Right cardiac atrium (tissue), 5 donors: ENCODE measurements at regions not wholly inside any gene's neighbourhood (a gene's known extent, or its start where the extent isn't known, plus 50 kb on each side); places are given as distances from the start of the nearest gene placed in this dataset.
A peak's percentile ranks its signal among the peaks of the same experiment; 100 is the strongest.
"Not testable (repeated sequence)": the region's sequence is repeated elsewhere in the genome, so short reads cannot be mapped to it uniquely, and the experiment has no call there.

Source experiments
- ATAC-seq, 2 donors: fragments of 200-7000 bp; cut with Tn5 transposase; one replicate each; pipeline versions ENCODE4 v1.8.0 to v1.9.1; 2020; ENCODE audit warnings: moderate library complexity in 2 of 2, mild to moderate bottlenecking in 1 of 2
- DNase-seq, 3 donors: peaks; one replicate each; pipeline ENCODE4 v3.0.0-alpha.2; 2020
- H3K27ac ChIP-seq: one replicate; pipeline ENCODE4 v1.5.1; 2013; ENCODE audit warnings: mild to moderate bottlenecking, low read length, control low read depth, moderate library complexity
- H3K27me3 ChIP-seq: one replicate; pipeline ENCODE4 v1.6.1; 2013; ENCODE audit not compliant: control insufficient read depth, insufficient read depth
- H3K4me1 ChIP-seq: one replicate; pipeline ENCODE4 v1.6.1; 2013; ENCODE audit warnings: low read length; ENCODE audit not compliant: control insufficient read depth, insufficient read depth
- H3K4me3 ChIP-seq: one replicate; pipeline ENCODE4 v1.5.1; 2013; ENCODE audit warnings: low read length, control low read depth
- H3K9me3 ChIP-seq: one replicate; pipeline ENCODE4 v1.6.1; 2013; ENCODE audit warnings: low read length; ENCODE audit not compliant: control insufficient read depth
- WGBS: extraction: QIAGEN DNeasy Blood & Tissue Kit; methylation state at CpG from one replicate; pipeline ENCODE4 v1.1.7; 2013; 5-methylcytosine and 5-hydroxymethylcytosine counted together
- intact Hi-C, 4 donors: fragments of 100-400 bp; cut with DNase I; formaldehyde crosslinking; loops; one replicate each; pipeline versions ENCODE4 v1.11.0 to v1.14.0; 2022 to 2023
- donor health status: healthy with polysubstance abuse.
- donor health status: DM: no; HTN: yes; CAD: no.
- donor health status: DM: no; HTN: no; CAD: no.
- donor health status: DM: no; HTN: yes; CAD: no; lungs with severe emphysema.
- donor health status: DM: yes; HTN: yes; CAD: no.

DNA sequence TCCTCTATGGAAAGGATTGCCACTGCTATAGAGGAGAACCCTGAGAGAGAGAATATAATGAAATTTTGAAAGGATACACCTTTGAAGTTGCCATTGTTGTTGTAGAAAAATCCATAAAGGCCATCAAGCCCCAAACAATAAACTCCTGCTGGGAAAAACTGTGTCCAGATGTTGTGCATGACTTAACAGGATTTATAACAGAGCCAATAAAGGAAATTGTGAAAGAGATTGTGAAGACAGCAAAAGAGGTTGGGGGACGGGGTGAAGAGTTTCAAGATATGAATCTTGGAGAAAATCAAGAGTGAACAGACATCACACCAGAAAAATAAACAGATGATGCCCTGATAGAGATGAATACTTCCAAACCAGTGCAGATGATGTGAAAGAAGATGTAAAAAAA lies 396.4 kb downstream of the BCKDHB start:
- ATAC-seq (no peak), DNase-seq (no peak)
- Histone ChIP-seq H3K4me3 (no peak overlapping the region), H3K9me3 (no peaks in the 10 kb centered on the region), H3K4me1 (no peaks in the 10 kb centered on the region), H3K27me3 (no peaks in the 10 kb centered on the region), H3K27ac (no peak overlapping the region)
- 49% methylated on average over 1 of the region's 1 CpG for WGBS
- intact Hi-C loops: no loop called here

DNA sequence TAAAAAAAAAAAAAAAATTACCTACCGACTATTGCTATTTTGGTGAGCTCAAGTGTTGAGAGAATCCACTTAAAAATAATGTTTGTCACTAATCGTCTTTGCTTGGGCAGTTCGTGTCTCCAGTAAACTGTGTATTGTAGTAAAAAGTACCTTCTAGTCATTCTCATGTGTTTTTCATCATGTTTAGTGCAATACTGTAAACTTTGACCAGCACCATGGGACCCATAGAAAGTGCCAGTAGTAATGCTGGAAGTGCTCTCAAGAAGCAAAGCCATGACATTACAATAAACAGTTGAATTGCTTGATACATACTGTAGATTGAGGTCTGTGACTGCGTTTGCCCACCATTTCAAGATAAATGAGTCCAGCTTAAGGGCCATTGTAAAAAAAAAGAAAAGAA lies 395.2 kb downstream of the BCKDHB start:
- DNase-seq (no peak), ATAC-seq (no peak)
- H3K27me3 ChIP-seq: no peaks in the 10 kb centered on the region
- no peak overlapping the region for H3K27ac ChIP-seq
- 89% methylated on average over 4 of the region's 4 CpGs for WGBS
- H3K9me3 ChIP-seq: no peaks in the 10 kb centered on the region
- intact Hi-C loops: no loop called here
- H3K4me1 ChIP-seq: no peaks in the 10 kb centered on the region
- no peak overlapping the region for H3K4me3 ChIP-seq

DNA sequence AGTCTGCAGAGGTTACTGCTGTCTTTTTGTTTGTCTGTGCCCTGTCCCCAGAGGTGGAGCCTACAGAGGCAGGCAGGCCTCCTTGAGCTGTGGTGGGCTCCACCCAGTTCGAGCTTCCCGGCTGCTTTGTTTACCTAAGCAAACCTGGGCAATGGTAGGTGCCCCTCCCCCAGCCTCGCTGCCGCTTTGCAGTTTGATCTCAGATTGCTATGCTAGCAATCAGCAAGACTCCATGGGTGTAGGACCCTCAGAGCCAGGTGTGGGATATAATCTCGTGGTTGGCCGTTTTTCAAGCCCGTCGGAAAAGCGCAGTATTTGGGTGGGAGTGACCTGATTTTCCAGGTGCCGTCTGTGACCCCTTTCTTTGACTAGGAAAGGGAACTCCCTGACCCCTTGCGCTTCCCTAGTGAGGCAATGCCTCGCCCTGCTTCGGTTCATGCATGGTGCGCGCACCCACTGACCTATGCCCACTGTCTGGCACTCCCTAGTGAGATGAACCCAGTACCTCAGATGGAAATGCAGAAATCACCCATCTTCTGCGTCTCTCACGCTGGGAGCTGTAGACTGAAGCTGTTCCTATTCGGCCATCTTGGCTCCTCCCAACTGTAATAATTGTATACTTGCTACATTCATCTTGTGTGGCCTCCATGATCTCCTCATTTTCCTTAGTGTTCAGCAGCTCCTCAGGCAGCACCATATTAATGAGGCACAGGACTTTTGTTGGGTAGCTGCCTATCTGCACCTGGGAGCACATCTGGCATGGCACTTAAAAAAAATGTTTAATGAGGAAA lies 391.4 kb downstream of the BCKDHB start:
- H3K27me3 ChIP-seq, intact Hi-C loops, H3K4me3 ChIP-seq, H3K9me3 ChIP-seq, ATAC-seq, DNase-seq, H3K4me1 ChIP-seq, H3K27ac ChIP-seq: not testable (repeated sequence)
- 79% methylated on average over 18 of the region's 18 CpGs for WGBS

DNA sequence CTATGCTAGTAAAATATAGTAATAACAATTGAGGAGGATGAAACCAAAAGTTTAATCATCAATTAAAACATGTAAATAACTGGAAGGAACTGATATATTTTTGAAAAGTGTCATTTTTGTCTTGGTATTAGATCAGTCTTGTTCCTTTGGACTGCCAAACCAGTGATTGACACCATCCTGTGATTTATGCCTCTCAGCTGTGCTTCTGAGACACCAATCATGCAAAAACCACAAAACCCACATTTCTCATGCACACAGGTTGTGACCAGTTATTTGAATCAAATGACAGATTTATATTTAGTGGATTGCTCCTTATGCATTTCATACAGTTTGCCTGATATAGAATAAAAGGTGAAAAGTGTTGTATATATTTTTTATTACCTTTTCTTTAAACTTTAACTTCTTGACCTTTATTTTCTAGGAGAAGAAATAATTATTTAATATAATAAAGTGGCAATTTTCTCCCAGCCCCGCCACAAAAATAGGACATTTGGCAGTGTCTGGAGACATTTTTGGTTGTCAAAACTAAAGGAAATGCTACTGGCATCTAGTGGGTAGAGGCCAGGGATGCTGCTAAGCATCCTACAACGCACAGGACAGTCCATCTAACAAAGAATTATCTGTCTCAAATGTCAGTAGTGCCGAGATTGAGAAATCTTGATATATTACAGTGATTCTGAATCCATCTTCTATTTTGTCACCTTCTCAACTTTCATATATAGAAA lies 383.6 kb downstream of the BCKDHB start:
- WGBS: 63% methylated on average over 3 of the region's 3 CpGs
- ATAC-seq (no peak), DNase-seq (no peak)
- no peaks in the 10 kb centered on the region for H3K9me3 ChIP-seq
- no peak overlapping the region for H3K4me3 ChIP-seq
- intact Hi-C loops: no loop called here
- no peaks in the 10 kb centered on the region for H3K4me1 ChIP-seq
- no peak overlapping the region for H3K27ac ChIP-seq
- no peaks in the 10 kb centered on the region for H3K27me3 ChIP-seq

DNA sequence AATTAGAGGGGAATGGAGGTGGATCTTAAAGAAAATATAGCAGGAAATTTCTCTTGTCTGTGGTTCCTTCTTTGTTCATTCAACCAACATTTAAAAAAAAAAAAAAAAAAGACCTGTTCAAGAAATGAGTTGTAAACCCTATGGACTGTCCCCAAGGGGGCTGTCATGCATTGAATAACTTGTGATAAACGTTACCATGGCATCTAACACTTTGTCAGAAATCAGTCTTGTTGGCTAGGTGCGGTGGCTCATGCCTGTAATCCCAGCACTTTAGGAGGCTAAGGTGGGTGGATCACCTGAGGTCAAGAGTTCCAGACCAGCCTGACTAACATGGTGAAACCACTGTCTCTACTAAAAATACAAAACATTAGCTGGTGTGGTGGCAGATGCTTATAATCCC lies 381.7 kb downstream of the BCKDHB start:
- ATAC-seq: no peak
- Histone ChIP-seq H3K4me3 (no peak overlapping the region), H3K9me3 (no peaks in the 10 kb centered on the region), H3K27ac (no peak overlapping the region), H3K4me1 (no peaks in the 10 kb centered on the region), H3K27me3 (no peaks in the 10 kb centered on the region)
- intact Hi-C loops: no loop called here
- WGBS: 58% methylated on average over 2 of the region's 2 CpGs
- no peak for DNase-seq

DNA sequence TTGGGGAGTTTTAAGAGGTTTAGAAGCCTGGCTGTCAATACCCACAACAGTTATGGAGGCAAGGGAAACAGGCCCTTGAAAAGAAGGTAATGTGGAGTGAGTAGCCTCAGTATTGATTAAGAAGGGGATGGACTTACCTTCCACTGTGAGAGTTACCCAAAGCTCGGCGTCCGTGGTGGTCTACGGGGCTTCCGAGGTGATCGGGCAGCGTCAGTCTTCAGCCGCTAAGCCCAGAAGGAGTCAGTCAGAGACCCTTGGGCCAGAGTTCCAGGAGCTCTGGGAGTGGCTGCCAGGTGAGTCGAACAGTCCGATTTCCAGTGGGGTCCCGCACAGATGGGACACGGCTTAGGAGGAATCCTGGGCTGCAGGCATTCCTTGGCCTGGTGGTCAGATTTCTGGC lies 379.0 kb downstream of the BCKDHB start:
- DNase-seq: peak in 1 of 3 donors; percentile 18
- H3K4me3 ChIP-seq, H3K9me3 ChIP-seq, ATAC-seq, H3K4me1 ChIP-seq, H3K27ac ChIP-seq, H3K27me3 ChIP-seq, intact Hi-C loops: not testable (repeated sequence)
- 99% methylated on average over 12 of the region's 12 CpGs for WGBS

DNA sequence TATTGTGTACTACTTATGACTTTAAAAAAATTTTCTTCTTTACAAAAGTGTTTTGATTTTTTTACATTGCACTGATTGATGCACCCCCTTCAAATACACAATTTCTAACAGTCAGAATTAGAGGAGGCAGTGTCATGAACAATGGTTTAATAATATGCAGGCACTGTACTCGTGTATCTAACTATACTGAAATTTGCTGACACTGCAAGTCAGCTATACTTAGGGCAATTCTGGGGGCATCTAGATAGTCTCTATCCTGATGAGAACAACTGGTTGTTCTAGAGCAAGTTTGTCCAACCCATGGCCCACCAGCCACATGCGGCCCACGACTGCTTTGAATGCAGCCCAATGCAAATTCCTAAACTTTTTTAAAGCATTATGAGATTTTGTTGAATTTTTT lies 375.6 kb downstream of the BCKDHB start:
- Histone ChIP-seq H3K27ac (no peak overlapping the region), H3K9me3 (no peaks in the 10 kb centered on the region), H3K4me1 (no peaks in the 10 kb centered on the region), H3K4me3 (no peak overlapping the region), H3K27me3 (no peaks in the 10 kb centered on the region)
- intact Hi-C loops: no loop called here
- 90% methylated on average over 3 of the region's 3 CpGs for WGBS
- DNase-seq: no peak
- ATAC-seq: no peak

DNA sequence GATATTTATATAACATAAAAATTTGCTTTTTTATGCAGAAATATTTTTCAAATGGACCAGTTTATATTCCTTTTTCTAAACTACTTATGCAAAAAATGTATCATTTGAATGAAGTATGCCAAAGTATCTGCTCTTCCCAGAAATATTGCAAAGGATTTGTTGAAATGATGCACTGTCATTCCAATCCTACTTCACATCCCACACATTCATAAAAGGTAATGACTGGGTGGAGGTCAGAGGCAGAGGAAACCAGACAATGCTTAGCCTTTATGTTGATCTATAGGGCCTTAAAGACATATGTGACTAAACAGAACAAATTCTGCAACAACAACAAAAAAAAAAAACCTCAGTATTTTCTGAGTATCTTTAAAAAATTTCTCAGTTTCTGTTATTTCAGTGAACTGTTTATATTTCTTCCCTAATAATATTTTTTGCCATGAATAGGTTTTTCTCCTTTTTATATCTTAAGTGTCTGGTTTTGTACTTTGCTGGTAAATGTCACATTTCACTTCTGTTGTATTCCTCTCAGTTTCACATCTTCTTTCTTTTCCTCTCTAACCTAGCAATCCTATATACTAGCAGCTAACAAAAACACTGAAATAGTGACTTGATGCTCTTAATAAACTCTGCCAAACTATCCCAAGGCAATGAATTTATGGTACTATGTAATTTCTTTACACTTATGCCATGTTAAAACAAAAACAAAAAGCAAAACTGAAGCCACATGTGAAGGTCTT lies 374.1 kb downstream of the BCKDHB start:
- no peaks in the 10 kb centered on the region for H3K27me3 ChIP-seq
- intact Hi-C loops: no loop called here
- H3K27ac ChIP-seq: no peak overlapping the region
- H3K4me1 ChIP-seq: no peaks in the 10 kb centered on the region
- H3K4me3 ChIP-seq: no peak overlapping the region
- no peak for DNase-seq
- no peak for ATAC-seq
- H3K9me3 ChIP-seq: no peaks in the 10 kb centered on the region

DNA sequence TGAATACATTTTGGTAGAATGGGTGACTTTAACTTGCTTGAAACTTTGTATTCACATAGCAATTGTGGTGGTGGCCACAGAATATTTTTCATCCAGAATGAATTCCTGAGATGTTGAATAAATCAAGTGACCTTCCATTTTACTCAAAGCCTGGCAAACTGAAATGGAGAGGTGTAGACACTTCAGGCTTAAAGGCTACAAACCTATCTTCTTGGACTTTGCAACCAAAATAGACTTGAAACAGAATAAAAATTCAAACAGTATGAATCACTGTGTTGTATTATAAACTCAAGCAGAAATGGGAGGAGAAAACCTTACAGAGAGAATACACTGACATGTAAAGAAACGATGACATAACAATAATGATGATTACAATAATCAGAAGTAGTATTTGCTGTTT lies 371.6 kb downstream of the BCKDHB start:
- Histone ChIP-seq H3K27ac (no peak overlapping the region), H3K27me3 (no peaks in the 10 kb centered on the region), H3K9me3 (no peaks in the 10 kb centered on the region), H3K4me1 (no peaks in the 10 kb centered on the region), H3K4me3 (no peak overlapping the region)
- WGBS: 97% methylated on average over 1 of the region's 1 CpG
- DNase-seq (no peak), ATAC-seq (no peak)
- intact Hi-C loops: no loop called here

DNA sequence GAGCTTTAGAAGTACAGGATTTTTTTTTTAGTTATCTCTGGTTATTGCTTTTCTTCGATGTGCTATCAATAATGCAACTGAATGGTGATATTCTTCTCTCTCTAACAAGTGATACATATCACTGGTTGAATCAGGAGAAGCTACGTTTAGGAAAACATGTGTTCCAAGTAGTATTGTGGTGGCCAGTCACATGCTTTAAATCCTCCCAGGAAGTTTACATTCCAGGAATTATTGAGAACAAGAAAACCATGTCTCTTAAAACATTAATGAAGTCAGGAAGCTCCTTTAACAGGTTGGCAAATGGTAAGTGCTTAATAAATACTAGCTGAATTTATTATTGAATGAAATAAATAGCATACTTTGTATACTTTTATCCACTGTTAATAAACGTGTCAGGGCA lies 371.1 kb downstream of the BCKDHB start:
- intact Hi-C loops: no loop called here
- Histone ChIP-seq H3K27ac (no peak overlapping the region), H3K27me3 (no peaks in the 10 kb centered on the region), H3K4me3 (no peak overlapping the region), H3K4me1 (no peaks in the 10 kb centered on the region), H3K9me3 (no peaks in the 10 kb centered on the region)
- ATAC-seq (no peak), DNase-seq (no peak)
- 58% methylated on average over 3 of the region's 3 CpGs for WGBS

DNA sequence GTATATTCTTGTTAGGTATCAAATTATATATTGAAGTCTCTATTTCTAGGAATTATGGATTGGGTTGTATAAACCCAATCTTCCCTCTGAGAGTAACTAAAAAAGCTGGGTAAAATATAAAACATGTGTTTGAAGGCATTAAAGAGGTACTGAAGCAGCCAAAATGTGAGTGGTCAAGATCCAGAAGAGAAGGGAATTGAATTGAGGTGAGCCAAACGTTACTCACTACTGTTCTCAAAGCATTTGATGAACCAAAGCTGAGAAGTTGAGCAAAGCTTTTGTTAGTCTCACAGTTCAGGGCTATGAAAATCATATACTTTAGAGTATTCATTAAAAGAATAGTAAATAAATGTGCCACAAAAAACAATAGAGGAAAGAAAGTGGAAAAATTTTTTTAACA lies 365.8 kb downstream of the BCKDHB start:
- Histone ChIP-seq H3K27me3 (no peaks in the 10 kb centered on the region), H3K4me1 (no peaks in the 10 kb centered on the region), H3K9me3 (no peaks in the 10 kb centered on the region), H3K27ac (no peak overlapping the region), H3K4me3 (no peak overlapping the region)
- DNase-seq (no peak), ATAC-seq (no peak)
- intact Hi-C loops: no loop called here
- WGBS: 64% methylated on average over 1 of the region's 1 CpG
